Eye (tissue), 1 donor: ENCODE measurements at regions not wholly inside any gene's neighbourhood (a gene's known extent, or its start where the extent isn't known, plus 50 kb on each side); places are given as distances from the start of the nearest gene placed in this dataset.

ENCODE experiments used
- DNase-seq: peaks from one replicate; pipeline ENCODE4 v3.0.0-alpha.2; 2015

- peak; percentile 81 for DNase-seq
Observed at GRCh38 chr9:87259543-87260518, 237.8 kb upstream of the DAPK1 start.

DNA sequence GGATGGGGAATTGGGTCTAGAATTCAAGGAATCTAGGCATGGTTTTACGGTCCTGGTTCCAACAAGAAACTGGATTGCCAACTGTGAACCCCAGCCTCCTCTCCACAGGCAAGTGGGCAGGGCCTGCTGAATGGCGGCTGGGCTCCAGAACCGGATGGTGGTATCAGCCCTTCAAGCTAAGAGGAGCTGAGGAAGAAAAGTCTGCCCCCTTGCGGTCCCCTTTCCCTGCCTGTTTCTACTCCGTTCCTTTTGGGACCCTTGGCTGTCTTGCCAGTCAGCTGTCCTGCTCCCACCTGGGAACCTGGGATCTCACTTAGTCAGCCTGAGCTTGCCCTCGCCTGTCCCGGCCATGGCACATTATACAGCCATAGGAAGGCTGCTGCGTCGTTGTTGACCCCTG, 234.4 kb upstream of the DAPK1 start:
- no peak for DNase-seq

- no peak for DNase-seq
Observed at GRCh38 chr9:87266697-87267096, 231.0 kb upstream of the DAPK1 start.

DNA sequence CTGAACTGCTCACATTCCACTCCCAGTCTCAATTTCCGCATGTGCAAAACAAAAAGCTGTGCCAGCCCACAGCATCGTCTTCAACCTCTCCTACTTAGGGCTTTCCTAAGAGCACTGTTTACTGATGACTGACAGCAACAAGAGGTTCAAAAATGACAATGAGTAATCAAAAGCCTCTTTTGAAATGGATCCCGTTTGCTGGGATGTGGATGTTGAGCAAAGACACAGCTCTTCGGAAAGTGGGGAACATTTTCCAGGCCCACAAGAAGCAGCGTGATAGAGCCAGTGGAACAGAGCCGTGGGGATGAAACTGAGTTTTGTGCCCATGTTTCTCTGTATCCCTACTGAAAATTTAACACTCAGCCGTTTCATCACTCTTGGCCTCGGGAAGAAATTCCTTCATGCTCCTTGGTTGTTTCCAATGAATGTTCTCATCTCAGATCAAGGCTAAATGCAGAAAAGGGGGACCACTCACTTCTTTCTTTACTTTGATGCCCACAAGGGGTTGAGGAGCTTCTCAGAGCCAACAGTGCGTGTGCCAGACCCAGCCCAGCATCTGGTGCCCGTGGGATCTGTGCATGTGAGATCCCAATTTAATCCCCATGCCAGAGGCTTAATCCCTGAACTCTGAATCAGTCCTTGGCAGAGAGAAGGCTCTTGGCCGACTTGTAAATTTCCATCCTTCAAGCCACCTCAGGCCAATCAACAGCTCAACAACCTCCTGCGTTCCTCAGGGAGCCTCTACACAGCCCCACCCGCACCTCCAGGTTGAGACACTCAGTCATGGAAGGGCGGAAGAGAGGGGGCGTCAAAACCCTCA, 230.2 kb upstream of the DAPK1 start:
- no peak for DNase-seq

- DNase-seq: no peak
Observed at GRCh38 chr9:87269296-87270176, 228.1 kb upstream of the DAPK1 start.

DNA sequence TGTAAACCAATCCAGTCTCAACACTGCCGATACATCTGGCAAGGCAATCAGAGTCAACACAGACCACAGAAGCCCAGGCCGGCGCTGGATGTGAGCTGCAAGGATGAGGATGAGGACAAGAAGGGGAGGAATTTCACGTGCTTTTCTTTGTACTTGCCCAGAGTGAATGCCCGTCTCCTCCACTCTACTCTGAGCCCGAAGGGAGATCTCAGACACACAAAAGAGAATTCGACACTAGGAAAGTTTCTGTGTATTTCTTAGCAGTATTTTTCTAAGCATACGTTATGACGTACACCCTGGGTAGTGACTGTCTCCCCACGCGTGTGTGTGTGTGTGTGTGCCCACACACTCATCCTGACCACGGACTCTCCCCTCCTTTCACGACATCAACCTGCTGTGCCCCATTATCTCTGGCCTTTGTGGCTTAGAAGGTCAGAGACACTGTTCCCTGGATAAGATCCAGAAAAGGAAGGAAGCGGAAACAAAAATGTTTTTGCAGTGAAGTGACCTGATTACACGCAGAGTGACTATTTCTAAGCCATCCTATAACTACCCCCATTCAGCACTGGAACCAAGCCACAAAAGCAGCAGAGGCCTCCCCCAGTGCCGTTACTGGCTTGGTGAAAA, 227.3 kb upstream of the DAPK1 start:
- DNase-seq: peak; percentile 82

DNA sequence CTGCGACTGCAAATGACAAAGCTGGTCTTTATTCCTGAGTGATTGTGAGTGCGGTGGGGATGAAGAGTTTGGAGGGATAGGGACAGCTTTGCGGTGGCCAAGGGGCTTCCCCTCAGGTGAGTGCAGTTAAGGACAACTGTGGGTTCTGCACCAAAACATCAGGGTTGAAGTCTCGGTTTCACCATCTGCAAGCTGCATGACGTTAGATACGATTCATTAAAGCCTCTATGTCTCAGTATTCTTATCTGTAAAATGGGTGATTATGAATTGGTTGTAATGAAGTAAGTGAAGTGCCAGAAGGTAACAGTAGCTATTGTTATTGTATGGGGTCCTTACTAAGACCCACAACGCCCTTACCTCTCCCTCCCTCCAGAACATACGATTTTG, 226.8 kb upstream of the DAPK1 start:
- DNase-seq: no peak

DNA sequence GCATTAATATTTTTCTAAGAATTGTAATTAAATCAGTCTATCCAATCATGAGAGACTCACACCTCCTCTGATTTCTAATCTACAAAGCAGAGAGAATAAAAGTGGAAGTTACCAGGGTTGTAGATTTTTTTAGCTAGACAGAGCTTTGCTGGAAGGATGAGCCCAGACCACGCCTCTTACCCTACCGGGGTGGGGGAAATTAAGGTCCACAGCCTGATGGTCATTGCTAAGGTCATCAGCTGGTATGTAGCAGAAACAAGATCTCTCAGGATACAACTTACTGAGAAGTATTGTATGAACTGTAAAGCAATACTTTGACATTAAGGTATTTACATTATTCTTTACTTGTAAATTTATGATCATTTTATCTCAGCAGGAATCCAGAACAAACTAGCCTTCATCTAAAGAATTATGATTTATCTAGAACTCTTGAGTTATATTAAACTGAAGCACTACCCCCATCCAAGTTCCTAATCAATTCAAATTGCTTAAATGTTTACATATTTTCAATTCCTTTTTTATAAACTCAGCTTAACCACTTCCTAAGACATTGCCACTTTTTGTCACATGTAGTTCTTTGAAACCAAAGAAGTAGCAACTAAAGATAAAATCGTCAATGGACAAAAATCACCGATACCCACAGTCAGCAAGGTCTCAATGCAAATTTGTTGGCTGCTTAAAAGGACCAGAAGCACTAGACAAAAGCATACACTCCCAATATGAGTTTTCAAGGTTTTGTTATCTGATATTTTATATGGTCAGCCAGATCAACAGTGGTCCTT, 225.8 kb upstream of the DAPK1 start:
- no peak for DNase-seq

DNA sequence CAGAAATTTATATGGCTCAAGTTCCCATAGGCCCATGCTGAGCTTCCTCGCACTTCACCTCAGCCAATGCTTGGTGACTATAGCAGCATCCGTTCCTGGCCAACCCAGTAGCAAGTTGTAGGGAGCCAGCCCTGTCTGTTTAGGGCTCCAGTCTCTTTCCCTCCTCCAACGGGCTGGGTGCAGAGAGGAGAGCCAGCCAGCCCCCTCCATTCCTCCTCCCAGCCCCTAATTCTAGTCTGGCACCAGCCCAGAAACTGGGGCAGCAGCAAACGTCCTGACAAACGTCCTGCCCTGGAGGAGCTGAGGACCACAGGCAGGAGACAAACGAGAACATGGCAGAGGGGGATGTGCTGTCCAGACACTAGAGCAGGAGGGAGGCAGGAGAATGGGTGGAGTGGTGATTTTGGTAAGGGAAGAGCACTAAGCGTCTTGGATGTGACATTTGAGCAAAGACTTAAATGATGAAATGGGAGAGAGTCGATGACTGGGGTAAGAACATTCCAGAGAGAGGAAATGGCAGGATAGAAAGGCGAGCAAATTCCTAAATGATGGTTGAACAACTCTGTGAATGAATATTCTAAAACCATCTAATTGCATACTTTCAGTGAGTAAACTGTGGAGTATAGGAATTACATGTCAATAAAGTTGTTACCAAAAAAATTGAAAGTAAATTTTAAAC, 222.5 kb upstream of the DAPK1 start:
- no peak for DNase-seq

DNA sequence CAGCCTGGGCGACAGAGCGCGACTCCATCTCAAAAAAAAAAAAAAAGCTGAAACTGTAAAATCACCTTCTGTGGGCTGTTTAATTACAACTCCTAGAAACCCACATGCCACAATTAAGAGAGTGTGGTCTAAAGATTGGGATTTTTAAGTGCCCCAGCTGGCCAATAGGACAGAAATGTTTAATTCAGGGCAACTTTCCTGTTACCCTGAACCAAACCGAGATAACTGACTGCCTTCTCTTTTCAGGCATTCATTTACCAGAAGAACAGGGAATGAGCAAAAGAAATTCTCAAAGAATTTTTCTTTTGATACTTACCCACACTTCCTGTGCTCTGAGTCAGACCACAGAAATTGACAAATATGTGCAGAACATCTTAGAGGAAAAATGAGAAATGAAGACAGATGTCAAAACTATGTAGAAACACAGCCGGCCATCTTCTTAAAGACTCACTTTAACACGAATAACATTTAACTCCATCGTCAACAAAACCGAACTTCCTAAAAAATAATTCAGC, 221.3 kb upstream of the DAPK1 start:
- DNase-seq: no peak

DNA sequence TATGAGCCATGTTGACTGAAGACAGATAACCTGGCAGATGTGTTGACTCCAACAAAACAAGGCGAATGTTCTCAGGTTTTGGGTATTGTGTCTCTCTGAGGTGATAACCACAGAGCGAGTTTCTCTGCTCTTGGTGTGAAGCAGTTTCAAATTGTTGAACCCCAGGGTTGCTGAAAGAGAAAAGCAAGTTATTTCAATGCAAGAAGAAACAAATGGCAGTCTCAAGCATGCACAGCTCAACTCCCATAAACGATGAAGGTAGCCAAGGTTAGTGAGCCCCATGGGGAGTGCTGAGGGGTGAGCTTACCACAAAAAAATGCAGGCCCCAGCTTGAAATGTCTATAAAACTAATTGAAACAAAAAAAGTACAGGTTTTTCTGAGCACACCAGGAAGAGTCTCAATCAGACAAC, 220.8 kb upstream of the DAPK1 start:
- no peak for DNase-seq

DNA sequence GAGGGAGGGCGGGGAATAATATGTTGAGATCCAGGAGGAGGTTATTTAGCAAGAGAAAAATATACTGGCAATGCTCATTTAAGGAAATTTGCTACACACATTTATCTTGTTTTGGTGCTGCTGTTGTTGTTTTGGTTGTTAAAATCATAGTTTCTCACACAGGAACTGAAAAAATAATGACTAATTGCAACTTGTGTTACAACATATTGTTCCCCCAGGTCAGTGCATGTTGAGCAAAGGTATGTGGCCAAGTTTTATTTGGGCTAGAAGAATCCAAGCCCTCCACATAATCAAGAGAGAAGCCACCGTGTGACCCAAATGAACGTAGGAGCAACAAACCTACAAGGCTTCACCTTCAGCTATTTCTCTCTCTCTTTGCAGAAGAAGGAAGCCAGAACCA, 220.3 kb upstream of the DAPK1 start:
- DNase-seq: no peak

- no peak for DNase-seq
Observed at GRCh38 chr9:87278971-87279733, 218.5 kb upstream of the DAPK1 start.

GRCh38 chr9:87280421-87280820, 217.2 kb upstream of the DAPK1 start:
- no peak for DNase-seq

GRCh38 chr9:87282538-87282937, 215.1 kb upstream of the DAPK1 start:
- no peak for DNase-seq

GRCh38 chr9:87283585-87283984, 214.1 kb upstream of the DAPK1 start:
- no peak for DNase-seq

- peak; percentile 65 for DNase-seq
Observed at GRCh38 chr9:87285183-87285850, 212.3 kb upstream of the DAPK1 start.

- DNase-seq: no peak
Observed at GRCh38 chr9:87286506-87286905, 211.2 kb upstream of the DAPK1 start.
